GM18502 (cell line): ENCODE measurements at regions not wholly inside any gene's neighbourhood (a gene's known extent, or its start where the extent isn't known, plus 50 kb on each side); places are given as distances from the start of the nearest gene placed in this dataset.

Source experiments
- ATAC-seq: cut with Tn5 transposase; IDR thresholded peaks from one replicate; pipeline ENCODE4 v1.9.1; 2021; ENCODE audit warnings: mild to moderate bottlenecking; ENCODE audit not compliant: unreplicated experiment, poor library complexity

DNA sequence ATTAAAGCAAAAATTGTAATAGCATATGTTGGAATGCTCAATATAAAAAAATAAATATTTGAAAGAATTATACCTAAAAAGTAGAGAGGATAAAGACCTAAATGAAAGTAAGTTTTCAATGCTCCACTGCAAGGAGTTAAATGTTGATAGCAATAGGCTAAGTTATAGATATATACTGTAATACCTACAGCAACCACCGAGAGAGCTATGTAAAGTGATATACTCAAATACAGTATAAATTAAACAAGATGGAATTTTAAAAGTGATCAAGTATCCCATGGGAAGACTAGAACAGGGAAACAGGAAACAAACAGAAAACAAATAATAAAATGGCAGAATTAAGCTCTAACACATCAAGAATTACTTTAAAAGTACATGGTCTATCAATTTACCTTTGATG is 73.9 kb downstream of the CASP3 start:
- ATAC-seq, result no peak

DNA sequence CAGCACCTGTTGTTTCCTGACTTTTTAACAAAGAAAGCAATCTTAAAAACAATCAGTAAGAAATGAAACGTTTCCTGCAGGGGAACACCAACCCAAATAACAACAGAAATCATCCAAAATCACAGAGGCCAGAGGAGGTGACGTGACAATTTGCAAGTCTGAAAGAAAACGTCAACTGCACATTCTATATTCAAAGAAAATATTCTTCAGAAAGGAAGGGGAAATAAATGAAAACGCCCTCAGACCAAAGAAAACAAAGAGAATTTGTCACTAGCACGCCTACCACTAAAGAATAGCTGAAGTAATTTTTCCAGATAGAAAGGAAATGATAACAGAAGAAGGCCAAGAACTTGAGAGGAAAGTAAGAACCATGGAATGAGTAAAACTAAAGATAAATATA is 74.4 kb downstream of the CASP3 start:
- ATAC-seq, result no peak

DNA sequence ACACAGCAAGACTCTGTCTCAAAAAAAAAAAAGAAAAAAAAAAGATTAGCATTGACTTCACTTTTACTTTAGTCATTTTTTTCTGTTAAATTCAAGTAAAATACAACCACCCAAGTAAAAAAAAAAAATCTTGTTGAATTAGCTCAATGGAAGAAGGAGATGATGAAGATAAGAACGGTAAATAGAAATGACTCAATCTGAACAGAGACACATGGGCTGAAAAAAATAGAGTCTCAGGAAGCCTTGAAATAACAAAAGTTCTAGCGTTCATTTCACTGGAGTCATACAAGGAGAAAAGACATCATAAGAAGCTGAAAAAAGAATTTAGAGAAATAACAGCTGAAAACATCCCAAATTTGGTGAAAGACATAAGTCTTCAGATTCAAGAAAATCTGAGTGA is 75.5 kb downstream of the CASP3 start:
- no peak for ATAC-seq

DNA sequence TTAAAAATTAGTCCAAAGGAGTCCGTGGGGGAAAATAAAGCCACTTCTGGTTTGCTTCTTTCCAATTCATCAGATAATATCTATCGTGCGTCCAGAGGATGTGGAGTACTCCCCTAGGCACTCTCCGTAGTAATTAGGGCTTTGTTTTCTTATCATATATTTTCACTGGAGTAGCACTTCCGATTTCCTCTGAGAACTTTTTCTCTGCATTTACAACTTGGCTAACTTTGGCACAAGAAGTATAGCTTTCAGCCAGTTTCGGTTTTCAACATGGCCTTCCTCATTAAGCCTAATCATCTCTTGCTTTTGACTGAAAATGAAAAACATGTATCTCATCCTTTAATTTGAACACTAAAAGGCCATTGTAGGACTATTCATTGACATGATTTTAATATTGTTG is 80.5 kb downstream of the CASP3 start:
- no peak for ATAC-seq

DNA sequence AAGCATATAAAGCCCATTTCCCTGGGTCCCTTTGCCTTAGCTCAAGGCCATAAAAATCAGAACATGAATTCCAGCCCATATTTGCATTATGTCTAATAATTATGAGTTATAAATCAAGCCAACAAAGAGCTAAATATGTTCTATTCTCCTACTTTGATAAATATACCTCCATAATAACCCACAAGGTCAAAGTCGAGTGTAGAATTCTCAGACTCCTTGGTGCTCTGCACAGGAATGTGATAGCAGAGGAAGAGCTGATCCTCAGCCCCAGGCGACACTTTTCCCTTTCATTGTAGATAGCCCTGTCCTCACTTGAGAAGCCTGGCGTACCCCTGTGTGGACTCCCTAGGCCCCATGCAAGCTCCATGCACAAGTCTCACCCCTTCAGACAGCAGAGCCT is 85.6 kb downstream of the CASP3 start:
- no peak for ATAC-seq

DNA sequence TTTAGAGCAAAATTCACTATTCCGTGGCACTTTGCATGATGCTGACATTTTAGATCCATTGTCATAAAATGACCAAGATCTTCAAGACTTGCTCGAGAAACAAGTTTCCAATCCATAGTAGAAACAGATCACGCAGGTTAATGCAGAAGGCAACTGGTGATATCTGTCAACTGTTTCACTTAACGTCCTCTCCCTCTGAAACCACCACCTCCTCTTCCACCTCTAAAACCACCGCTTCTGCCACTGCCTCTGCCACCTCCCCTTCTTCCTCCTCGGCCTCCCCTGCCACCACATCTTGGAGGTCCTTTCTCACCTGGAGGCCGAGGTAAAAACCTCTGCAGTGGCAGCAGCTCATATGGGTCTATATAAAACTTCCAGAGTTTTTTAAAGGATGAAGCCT is 84.6 kb upstream of the IRF2 start:
- ATAC-seq, result no peak

DNA sequence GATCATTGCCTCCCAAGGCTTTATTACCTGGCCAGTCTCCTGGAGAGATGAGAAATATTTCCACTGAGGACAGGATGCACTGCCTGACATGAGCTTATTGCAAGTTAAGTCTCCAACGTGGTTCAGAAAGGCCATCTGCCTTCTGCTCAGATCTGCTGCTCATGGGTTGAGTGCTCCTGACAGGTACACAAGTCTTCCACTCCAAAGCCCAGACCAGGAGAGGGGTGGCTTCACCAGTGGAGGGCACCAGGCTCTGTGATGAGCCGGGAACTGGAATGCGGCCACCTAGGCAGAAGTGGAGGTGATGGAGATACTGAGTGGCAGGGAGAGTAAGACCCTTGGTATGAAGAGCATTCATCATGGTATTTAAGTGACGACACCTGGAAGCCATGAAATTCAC is 79.5 kb upstream of the IRF2 start:
- no peak for ATAC-seq

DNA sequence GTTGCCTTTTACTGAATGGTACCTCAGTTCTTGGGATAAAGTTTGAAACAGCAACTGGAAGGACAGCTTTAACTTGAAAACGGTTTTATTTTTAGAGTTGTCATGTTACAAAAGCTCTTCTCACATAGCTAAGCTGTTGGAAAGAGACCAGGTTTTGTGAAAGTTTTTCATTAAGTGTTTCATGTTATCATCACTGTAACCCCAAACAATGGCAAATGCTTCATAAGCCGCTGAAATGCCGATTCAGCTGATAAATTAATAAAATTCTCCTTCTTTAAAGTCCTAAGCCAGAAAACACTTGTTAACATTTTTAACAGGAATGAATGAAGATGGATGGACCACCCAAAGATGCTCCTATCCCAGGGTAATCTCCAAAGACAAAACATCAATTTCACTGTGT is 76.1 kb upstream of the IRF2 start:
- ATAC-seq, result no peak

DNA sequence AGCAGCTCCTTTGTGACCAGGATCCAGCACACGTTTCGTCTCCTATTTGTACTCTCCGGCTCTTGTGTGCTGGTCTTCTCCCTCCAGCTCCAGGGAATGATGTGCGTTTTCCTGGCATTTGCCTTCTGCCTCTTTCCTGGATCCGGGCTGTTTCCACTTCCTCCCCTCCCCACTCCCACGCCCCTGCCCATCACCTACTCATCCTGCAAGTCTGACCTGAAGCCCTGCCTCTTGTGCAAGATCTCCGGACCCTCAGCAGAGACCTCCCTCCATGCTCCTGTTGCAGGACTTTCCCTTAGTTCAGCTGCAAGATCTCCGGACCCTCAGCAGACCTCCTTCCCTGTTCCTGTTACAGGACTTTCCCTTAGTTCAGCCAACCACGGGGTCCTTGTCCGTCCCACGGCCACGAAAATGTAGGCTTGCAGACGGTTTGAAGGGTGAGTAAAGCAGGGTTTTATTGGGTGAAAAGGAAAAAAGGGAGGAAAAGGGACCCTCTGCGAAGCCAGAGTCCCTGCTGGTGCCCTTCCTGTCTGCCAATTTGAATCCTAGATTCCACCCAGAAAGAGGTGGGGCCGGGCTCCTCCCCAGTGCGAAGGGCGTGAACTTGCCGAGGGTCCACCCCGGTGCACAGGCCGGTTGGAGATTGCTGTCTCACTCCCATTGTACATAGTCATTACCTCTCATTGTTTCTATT is 74.4 kb upstream of the IRF2 start:
- ATAC-seq, result no peak

DNA sequence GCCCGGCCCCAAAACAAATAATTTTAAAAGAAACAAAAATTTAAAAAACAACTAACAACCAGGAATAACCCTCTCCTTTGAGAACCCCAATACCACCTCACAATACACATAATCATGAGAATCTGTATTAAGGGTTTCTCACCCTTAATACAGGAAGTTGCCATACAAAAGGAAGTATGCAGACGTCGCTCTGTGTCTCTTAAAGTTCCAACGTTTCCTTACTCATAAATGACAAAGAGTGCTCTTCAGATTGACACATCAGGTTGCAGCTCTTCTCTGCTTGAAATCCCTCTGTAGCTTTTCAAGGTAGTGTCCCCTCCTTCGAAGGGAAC is 73.9 kb upstream of the IRF2 start:
- ATAC-seq, result no peak

DNA sequence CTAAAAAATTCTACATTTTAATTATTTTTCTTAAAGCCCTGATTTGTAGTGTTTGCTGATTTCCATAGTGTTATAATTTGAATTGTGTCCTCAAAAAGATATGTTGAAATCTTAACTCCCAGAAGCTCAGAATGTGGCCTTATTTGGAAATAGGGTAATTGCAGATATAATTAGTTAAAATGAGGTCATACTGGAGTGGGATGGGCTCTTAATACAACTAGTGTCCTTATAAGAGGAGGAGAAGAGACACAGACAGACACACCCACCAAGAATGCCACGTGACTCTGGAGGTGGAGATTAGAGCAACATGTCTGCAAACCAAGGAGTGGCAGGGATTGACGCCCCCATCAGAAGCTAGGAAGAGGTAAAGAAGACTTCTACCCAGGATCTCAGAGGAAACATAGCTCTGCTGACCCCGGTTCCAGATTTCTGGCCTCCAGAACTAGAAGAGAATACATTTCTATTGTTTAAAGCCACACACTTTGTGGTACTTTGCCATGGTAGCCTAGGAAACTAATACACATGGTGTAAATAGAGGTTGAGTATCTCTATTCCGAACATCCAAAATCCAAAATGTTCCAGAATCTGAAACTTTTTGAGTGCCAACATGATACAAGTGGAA is 70.5 kb upstream of the IRF2 start:
- no peak for ATAC-seq

DNA sequence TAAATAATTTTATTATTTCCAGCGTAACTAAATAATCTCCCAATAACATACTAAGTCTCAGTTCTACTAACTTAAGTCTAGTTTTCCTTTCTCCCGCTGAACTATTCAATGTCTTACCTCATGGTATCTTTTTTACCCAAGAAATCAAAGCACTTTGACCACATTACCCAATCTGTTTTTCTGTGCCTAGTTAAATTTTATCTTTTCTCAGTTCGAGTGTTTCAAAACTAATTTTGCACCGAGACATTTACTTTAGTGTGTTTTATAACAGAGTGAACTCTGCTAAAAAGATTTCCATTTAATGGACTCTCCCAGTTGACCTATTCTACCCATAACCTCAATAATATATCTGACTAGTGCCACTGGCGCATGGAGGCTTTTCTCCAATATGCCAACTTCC is 67.6 kb upstream of the IRF2 start:
- no peak for ATAC-seq

DNA sequence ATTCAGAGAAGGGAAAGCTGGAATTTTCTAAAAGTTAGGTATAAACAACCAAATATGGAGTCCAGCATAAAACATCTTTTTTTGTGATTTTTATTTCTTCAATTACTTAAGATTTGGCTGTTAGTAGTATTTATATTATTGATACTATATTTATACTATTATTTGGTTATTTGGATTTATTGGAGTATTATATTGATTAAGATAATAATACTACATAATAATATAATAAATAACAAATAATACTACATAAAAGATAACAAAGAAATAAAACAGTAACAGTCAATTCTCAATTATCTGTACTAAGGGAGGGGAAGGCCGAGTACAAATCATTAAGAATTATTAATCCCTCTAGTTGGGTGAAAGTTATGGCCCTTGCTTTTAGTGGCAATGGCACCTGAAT is 66.0 kb upstream of the IRF2 start:
- no peak for ATAC-seq

DNA sequence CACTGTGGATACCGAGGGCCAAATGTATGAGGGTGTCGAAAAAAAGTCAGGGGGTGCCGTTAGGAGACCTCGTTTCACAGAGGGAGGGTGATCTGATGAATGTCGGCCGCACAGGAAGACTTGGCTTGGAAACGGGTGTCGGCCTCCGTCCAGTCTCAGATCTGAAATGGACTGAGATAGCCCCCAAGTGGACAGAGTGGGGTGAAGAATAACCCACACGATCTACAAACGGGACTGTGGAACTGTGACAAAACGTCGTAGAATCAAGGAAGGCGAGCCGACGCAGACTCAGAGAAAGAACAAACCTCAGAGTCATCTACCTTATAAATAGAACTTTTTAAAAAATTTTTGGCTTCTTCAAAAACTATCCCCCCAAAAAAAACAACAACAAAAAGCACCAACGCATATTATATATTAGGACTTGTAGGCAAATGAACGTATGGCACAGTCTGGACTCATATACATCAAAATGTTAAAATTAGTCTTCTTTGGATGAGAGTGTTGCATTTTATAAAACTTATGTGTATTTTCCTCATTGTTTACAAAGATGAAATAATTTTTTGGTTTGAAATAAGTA is 63.8 kb upstream of the IRF2 start:
- ATAC-seq, result peak; percentile 49

DNA sequence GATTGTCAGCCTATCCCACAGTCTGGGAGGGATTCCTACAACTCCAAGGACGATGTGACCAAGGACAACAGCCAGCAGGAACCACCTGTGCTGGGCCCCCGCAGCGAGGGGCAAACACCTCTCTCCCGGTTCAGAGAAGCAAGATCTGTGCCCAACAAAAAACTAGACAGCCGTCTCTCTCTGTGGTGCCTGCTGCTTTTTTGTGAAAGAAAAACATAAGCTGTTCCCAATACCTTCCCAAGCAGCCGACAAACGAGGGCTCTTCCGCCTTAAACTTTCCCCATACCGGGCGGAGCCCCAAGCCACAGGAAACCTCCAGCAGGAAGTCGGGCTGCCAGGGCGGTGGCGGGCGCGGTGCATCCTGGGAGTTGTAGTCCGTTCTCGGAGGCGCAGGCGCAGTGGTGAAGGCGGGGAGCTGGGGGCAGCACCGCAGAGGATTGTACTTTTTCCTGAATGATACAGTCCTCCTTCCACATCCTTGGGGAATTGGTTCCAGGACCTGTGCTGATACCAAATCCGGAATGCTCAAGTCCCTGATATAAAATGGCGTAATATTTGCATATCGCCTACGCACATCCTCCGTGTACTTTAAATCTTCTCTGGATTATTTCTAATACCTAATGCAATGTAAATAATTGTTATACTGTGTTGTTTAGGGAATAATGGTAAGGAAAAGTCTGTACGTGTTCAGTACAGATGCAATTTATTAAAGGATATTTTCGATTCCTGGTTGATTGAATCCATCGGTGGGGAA is 63.1 kb upstream of the IRF2 start:
- ATAC-seq, result peak; percentile 57

DNA sequence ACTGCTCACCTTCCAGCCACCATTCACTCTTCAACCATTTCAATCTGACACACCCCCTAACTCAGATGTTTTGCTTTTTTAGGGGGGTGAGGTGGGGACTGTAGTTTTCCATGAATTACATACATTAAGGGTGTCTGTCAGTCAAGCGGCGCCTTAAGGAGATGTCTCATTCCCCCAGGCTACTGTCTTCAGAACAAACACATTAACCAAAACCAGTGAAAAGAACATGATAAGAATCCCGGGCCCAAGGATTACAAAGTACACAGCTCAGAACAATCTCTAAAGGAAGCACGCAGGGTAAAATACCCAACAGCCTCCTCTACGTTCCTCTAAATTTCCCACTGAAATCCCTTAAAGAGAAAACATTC is 62.5 kb upstream of the IRF2 start:
- no peak for ATAC-seq

DNA sequence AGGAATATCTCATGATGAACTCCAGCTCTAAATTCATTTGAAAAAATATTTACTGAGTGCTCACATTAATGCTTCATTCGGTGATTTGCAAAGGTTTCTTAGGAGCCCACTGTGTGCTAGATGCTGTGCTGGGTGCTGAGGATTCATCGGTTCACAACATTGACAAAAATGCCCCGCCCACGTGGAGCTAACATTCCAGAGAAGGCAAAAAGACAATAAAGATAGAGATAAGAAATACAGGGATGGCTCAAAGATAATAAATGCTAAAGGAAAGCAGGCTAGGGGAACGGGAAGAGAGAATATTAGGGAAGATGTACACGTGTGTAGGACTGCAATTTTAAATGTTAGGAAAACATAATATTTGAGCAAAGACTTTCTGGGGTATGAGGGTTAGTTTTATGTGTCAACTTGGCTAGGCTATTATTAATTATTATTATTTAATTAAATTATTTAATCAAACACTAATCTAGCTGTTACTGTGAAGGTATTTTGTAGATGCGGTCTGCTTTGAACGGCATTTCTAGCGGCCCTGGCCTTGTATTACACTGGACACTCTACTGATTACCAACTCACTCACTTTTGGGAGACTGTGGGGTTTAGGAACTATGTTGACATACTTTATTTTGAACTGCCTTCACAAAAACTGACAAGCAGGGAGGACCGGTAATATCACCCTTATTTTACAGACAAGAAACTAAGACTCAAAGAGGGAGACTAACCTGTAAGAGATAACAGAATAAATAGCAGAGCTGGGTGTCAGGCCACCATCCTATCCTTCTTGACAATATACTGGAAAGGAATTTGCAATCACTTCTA is 61.9 kb upstream of the IRF2 start:
- no peak for ATAC-seq

DNA sequence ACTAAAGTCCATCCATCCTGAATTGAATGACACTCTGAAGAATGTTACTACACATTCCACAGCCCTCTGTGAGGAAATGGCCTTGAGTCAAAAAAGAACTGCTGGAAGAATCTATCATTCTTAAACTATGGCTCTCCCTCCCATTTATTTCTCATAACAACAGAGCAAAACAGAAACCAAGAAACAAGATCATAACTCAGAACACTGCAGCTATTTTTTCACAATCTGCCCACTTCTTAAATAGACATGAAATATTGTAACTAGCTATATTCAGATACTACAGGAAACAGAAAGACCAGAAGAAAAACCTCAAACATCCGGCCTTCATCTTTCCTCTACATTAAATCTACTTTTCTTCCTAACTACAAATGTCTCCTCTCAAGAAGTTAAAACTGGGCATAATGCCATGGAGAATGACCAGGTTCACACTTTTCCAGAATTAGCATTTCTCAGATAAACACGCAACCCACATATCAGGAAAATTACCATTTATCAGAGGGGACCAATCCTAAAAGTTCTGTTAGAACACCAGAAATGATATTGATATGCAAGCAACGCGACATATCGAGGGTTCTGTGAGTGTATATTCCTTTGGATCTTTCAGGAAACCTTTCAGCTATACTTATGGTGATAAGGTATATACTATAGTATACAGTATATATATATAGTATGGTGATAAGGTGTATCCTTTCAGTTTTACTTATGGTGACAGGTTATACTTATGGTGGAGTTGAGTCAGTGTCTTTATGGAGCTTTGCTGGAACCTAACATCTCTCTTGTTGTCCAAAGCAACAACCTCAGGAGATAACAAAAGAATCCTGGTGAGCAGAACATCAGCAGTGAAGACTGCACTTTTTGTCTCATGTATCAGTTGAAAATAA is 60.4 kb upstream of the IRF2 start:
- ATAC-seq, result peak; percentile 53

DNA sequence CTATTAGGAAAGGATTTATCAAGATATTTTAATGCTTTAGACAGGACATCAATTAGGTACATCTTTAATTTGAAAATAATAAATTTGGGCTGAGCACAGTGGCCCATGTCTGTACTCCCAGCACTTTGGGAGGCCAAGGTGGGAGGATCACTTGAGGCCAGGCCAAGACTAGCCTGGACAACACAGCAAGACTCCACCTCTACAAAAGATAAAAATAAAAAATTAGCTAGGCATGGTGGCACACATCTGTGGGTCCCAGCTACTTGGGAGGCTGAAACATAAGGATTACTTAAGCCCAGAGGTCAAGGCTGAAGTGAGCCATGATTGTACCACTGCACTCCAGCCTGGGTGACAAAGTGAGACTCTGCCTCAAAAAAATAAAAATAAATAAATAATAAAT is 59.6 kb upstream of the IRF2 start:
- ATAC-seq, result no peak

DNA sequence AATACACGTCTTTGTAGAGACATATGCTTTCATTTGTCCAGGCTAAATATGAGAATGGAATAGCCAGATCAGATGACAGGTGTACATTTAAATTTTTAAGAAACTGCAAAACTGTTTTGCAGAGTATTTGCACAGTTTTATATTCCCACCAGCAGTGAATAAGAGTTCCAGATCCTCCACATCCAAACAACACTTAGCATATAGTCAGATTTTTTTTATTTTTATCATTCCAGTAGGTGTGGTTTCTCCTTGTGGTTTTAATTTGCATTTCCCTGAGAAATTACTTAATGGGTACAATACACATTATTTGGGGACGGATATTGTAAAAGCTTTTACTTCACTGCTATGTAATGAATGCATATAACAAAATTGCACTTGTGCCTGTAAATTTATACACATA is 56.7 kb upstream of the IRF2 start:
- ATAC-seq, result no peak
